ENCODE measurements at regions not wholly inside any gene's neighbourhood (a gene's known extent, or its start where the extent isn't known, plus 50 kb on each side); places are given as distances from the start of the nearest gene placed in this dataset.

- Histone ChIP-seq H3K79me2 (ENCODE audit: control insufficient read depth, insufficient read depth, low read length, unreplicated experiment) (no peaks in the 10 kb centered on the region), H3K4me1 (ENCODE audit: control insufficient read depth, insufficient read depth, low read length, unreplicated experiment) (no peaks in the 10 kb centered on the region), H3K4me3 (ENCODE audit: low read depth, low read length) (no peak overlapping the region), H2AFZ (ENCODE audit: low read length, unreplicated experiment) (no peak overlapping the region), H3K27ac (ENCODE audit: low read depth, low read length) (no peak overlapping the region), H3K36me3 (ENCODE audit: insufficient read depth, low read length) (no peaks in the 10 kb centered on the region), H3K27me3 (ENCODE audit: insufficient read depth, low read length) (no peaks in the 10 kb centered on the region)
These were observed 521.2 kb downstream of the KCNA4 start for GRCh38 chr11:29495676-29496075.

GRCh38 chr11:29490938-29491337 lies 525.9 kb downstream of the KCNA4 start:
- Histone ChIP-seq H3K27ac (ENCODE audit: low read depth, low read length) (no peak overlapping the region), H3K79me2 (ENCODE audit: control insufficient read depth, insufficient read depth, low read length, unreplicated experiment) (no peaks in the 10 kb centered on the region), H3K4me1 (ENCODE audit: control insufficient read depth, insufficient read depth, low read length, unreplicated experiment) (no peaks in the 10 kb centered on the region), H3K4me3 (ENCODE audit: low read depth, low read length) (no peak overlapping the region), H3K36me3 (ENCODE audit: insufficient read depth, low read length) (no peaks in the 10 kb centered on the region), H2AFZ (ENCODE audit: low read length, unreplicated experiment) (no peak overlapping the region), H3K27me3 (ENCODE audit: insufficient read depth, low read length) (no peaks in the 10 kb centered on the region)

- Histone ChIP-seq H3K27me3 (ENCODE audit: insufficient read depth, low read length) (no peaks in the 10 kb centered on the region), H3K27ac (ENCODE audit: low read depth, low read length) (no peak overlapping the region), H3K79me2 (ENCODE audit: control insufficient read depth, insufficient read depth, low read length, unreplicated experiment) (no peaks in the 10 kb centered on the region), H3K4me1 (ENCODE audit: control insufficient read depth, insufficient read depth, low read length, unreplicated experiment) (no peaks in the 10 kb centered on the region), H2AFZ (ENCODE audit: low read length, unreplicated experiment) (no peak overlapping the region), H3K36me3 (ENCODE audit: insufficient read depth, low read length) (no peaks in the 10 kb centered on the region), H3K4me3 (ENCODE audit: low read depth, low read length) (no peak overlapping the region)
These were observed 530.5 kb downstream of the KCNA4 start for GRCh38 chr11:29486301-29486700.

- Histone ChIP-seq H2AFZ (ENCODE audit: low read length, unreplicated experiment) (no peak overlapping the region), H3K79me2 (ENCODE audit: control insufficient read depth, insufficient read depth, low read length, unreplicated experiment) (no peaks in the 10 kb centered on the region), H3K36me3 (ENCODE audit: insufficient read depth, low read length) (no peaks in the 10 kb centered on the region)
These were observed 531.2 kb downstream of the KCNA4 start for GRCh38 chr11:29485641-29486040.

GRCh38 chr11:29484548-29484947 lies 532.3 kb downstream of the KCNA4 start:
- no peaks in the 10 kb centered on the region for H3K27me3 ChIP-seq (ENCODE audit: insufficient read depth, low read length)
- no peak overlapping the region for H2AFZ ChIP-seq (ENCODE audit: low read length, unreplicated experiment)
- no peaks in the 10 kb centered on the region for H3K4me1 ChIP-seq (ENCODE audit: control insufficient read depth, insufficient read depth, low read length, unreplicated experiment)
- H3K27ac ChIP-seq (ENCODE audit: low read depth, low read length): no peak overlapping the region
- H3K79me2 ChIP-seq (ENCODE audit: control insufficient read depth, insufficient read depth, low read length, unreplicated experiment): no peaks in the 10 kb centered on the region
- H3K36me3 ChIP-seq (ENCODE audit: insufficient read depth, low read length): no peaks in the 10 kb centered on the region
- no peak overlapping the region for H3K4me3 ChIP-seq (ENCODE audit: low read depth, low read length)

More at GRCh38 chr11:29485641-29486040, 531.2 kb downstream of the KCNA4 start:
- Histone ChIP-seq H3K4me1 (ENCODE audit: control insufficient read depth, insufficient read depth, low read length, unreplicated experiment) (no peaks in the 10 kb centered on the region), H3K4me3 (ENCODE audit: low read depth, low read length) (no peak overlapping the region), H3K27ac (ENCODE audit: low read depth, low read length) (no peak overlapping the region), H3K27me3 (ENCODE audit: insufficient read depth, low read length) (no peaks in the 10 kb centered on the region)

GRCh38 chr11:29483831-29484230 lies 533.0 kb downstream of the KCNA4 start:
- no peaks in the 10 kb centered on the region for H3K36me3 ChIP-seq (ENCODE audit: insufficient read depth, low read length)
- H3K4me3 ChIP-seq (ENCODE audit: low read depth, low read length): no peak overlapping the region
- no peak overlapping the region for H3K27ac ChIP-seq (ENCODE audit: low read depth, low read length)
- H3K79me2 ChIP-seq (ENCODE audit: control insufficient read depth, insufficient read depth, low read length, unreplicated experiment): no peaks in the 10 kb centered on the region
- H3K27me3 ChIP-seq (ENCODE audit: insufficient read depth, low read length): no peaks in the 10 kb centered on the region
- H2AFZ ChIP-seq (ENCODE audit: low read length, unreplicated experiment): no peak overlapping the region
- no peaks in the 10 kb centered on the region for H3K4me1 ChIP-seq (ENCODE audit: control insufficient read depth, insufficient read depth, low read length, unreplicated experiment)

- no peaks in the 10 kb centered on the region for H3K4me1 ChIP-seq (ENCODE audit: control insufficient read depth, insufficient read depth, low read length, unreplicated experiment)
- no peak overlapping the region for H3K27ac ChIP-seq (ENCODE audit: low read depth, low read length)
- H3K27me3 ChIP-seq (ENCODE audit: insufficient read depth, low read length): no peaks in the 10 kb centered on the region
- H3K79me2 ChIP-seq (ENCODE audit: control insufficient read depth, insufficient read depth, low read length, unreplicated experiment): no peaks in the 10 kb centered on the region
- no peaks in the 10 kb centered on the region for H3K36me3 ChIP-seq (ENCODE audit: insufficient read depth, low read length)
- no peak overlapping the region for H2AFZ ChIP-seq (ENCODE audit: low read length, unreplicated experiment)
- H3K4me3 ChIP-seq (ENCODE audit: low read depth, low read length): no peak overlapping the region
These were observed 534.3 kb downstream of the KCNA4 start for GRCh38 chr11:29482510-29482909.

GRCh38 chr11:29481738-29482137 lies 535.1 kb downstream of the KCNA4 start:
- Histone ChIP-seq H3K4me1 (ENCODE audit: control insufficient read depth, insufficient read depth, low read length, unreplicated experiment) (no peaks in the 10 kb centered on the region), H2AFZ (ENCODE audit: low read length, unreplicated experiment) (no peak overlapping the region), H3K4me3 (ENCODE audit: low read depth, low read length) (no peak overlapping the region), H3K27ac (ENCODE audit: low read depth, low read length) (no peak overlapping the region), H3K27me3 (ENCODE audit: insufficient read depth, low read length) (no peaks in the 10 kb centered on the region), H3K79me2 (ENCODE audit: control insufficient read depth, insufficient read depth, low read length, unreplicated experiment) (no peaks in the 10 kb centered on the region), H3K36me3 (ENCODE audit: insufficient read depth, low read length) (no peaks in the 10 kb centered on the region)

- no peak overlapping the region for H3K4me3 ChIP-seq (ENCODE audit: low read depth, low read length)
- H3K27ac ChIP-seq (ENCODE audit: low read depth, low read length): no peak overlapping the region
- no peaks in the 10 kb centered on the region for H3K36me3 ChIP-seq (ENCODE audit: insufficient read depth, low read length)
- no peaks in the 10 kb centered on the region for H3K4me1 ChIP-seq (ENCODE audit: control insufficient read depth, insufficient read depth, low read length, unreplicated experiment)
- no peaks in the 10 kb centered on the region for H3K79me2 ChIP-seq (ENCODE audit: control insufficient read depth, insufficient read depth, low read length, unreplicated experiment)
- H3K27me3 ChIP-seq (ENCODE audit: insufficient read depth, low read length): no peaks in the 10 kb centered on the region
- no peak overlapping the region for H2AFZ ChIP-seq (ENCODE audit: low read length, unreplicated experiment)
These were observed 535.8 kb downstream of the KCNA4 start for GRCh38 chr11:29480981-29481380.

- Histone ChIP-seq H3K36me3 (ENCODE audit: insufficient read depth, low read length) (no peaks in the 10 kb centered on the region), H3K4me3 (ENCODE audit: low read depth, low read length) (no peak overlapping the region), H3K79me2 (ENCODE audit: control insufficient read depth, insufficient read depth, low read length, unreplicated experiment) (no peaks in the 10 kb centered on the region), H3K27ac (ENCODE audit: low read depth, low read length) (no peak overlapping the region), H3K27me3 (ENCODE audit: insufficient read depth, low read length) (no peaks in the 10 kb centered on the region), H2AFZ (ENCODE audit: low read length, unreplicated experiment) (no peak overlapping the region), H3K4me1 (ENCODE audit: control insufficient read depth, insufficient read depth, low read length, unreplicated experiment) (no peaks in the 10 kb centered on the region)
These were observed 558.6 kb downstream of the KCNA4 start for GRCh38 chr11:29458252-29458651.

GRCh38 chr11:29452146-29452545 lies 564.7 kb downstream of the KCNA4 start:
- Histone ChIP-seq H3K4me1 (ENCODE audit: control insufficient read depth, insufficient read depth, low read length, unreplicated experiment) (peaks cover 13% of the 10 kb centered on the region), H3K27me3 (ENCODE audit: insufficient read depth, low read length) (no peaks in the 10 kb centered on the region), H3K36me3 (ENCODE audit: insufficient read depth, low read length) (no peaks in the 10 kb centered on the region), H3K79me2 (ENCODE audit: control insufficient read depth, insufficient read depth, low read length, unreplicated experiment) (no peaks in the 10 kb centered on the region), H2AFZ (ENCODE audit: low read length, unreplicated experiment) (peak overlapping the region; percentile 84), H3K27ac (ENCODE audit: low read depth, low read length) (peak overlapping the region; percentile 61), H3K4me3 (ENCODE audit: low read depth, low read length) (no peak overlapping the region)
